GM23248 (cell line): ENCODE measurements at regions not wholly inside any gene's neighbourhood (a gene's known extent, or its start where the extent isn't known, plus 50 kb on each side); places are given as distances from the start of the nearest gene placed in this dataset.

Experiments used
- DNase-seq: peaks from one replicate; pipeline ENCODE4 v3.0.0-alpha.2; 2015
- H2AFZ ChIP-seq: fragments of 200-600 bp; sonication (generic); 2 replicates; pipeline ENCODE4 v1.6.1; 2016; ENCODE audit warnings: antibody characterized with exemption
- H3F3A ChIP-seq: fragments of 200-600 bp; sonication (generic); 2 replicates; pipeline ENCODE4 v1.6.1; 2016; ENCODE audit warnings: mild to moderate bottlenecking, antibody characterized with exemption, mixed run types; ENCODE audit not compliant: insufficient read depth
- H3K27ac ChIP-seq: fragments of 200-600 bp; sonication (generic); 2 replicates; pipeline ENCODE4 v1.5.1; 2016; ENCODE audit warnings: mild to moderate bottlenecking
- H3K27me3 ChIP-seq: fragments of 200-600 bp; sonication (generic); replicated peaks from 2 replicates; pipeline ENCODE4 v1.6.1; 2016; ENCODE audit warnings: mild to moderate bottlenecking; ENCODE audit not compliant: insufficient read depth
- H3K36me3 ChIP-seq: fragments of 200-600 bp; sonication (generic); 2 replicates; pipeline ENCODE4 v1.6.1; 2016; ENCODE audit warnings: low read depth, mild to moderate bottlenecking
- H3K4me1 ChIP-seq: fragments of 200-600 bp; sonication (generic); 2 replicates; pipeline ENCODE4 v1.6.1; 2016; ENCODE audit warnings: mild to moderate bottlenecking; ENCODE audit not compliant: insufficient read depth
- H3K4me2 ChIP-seq: fragments of 200-600 bp; sonication (generic); one replicate; pipeline ENCODE4 v1.6.1; 2016; ENCODE audit warnings: mild to moderate bottlenecking; ENCODE audit not compliant: unreplicated experiment
- H3K4me3 ChIP-seq: fragments of 200-600 bp; sonication (generic); 2 replicates; pipeline ENCODE4 v1.5.1; 2016; ENCODE audit warnings: mild to moderate bottlenecking
- H3K79me2 ChIP-seq: fragments of 200-600 bp; sonication (generic); 2 replicates; pipeline ENCODE4 v1.6.1; 2016; ENCODE audit warnings: mild to moderate bottlenecking; ENCODE audit not compliant: insufficient read depth
- H3K9ac ChIP-seq: fragments of 200-600 bp; sonication (generic); 2 replicates; pipeline ENCODE4 v1.6.1; 2016; ENCODE audit warnings: mild to moderate bottlenecking
- H3K9me2 ChIP-seq: fragments of 200-600 bp; sonication (generic); 2 replicates; pipeline ENCODE4 v1.6.1; 2016; ENCODE audit warnings: mixed run types, mild to moderate bottlenecking, moderate library complexity; ENCODE audit not compliant: insufficient read depth
- H3K9me3 ChIP-seq: fragments of 200-600 bp; sonication (generic); one replicate; pipeline ENCODE4 v1.6.1; 2017; ENCODE audit warnings: low read depth
- H4K20me1 ChIP-seq: fragments of 200-600 bp; sonication (generic); 2 replicates; pipeline ENCODE4 v1.6.0; 2016; ENCODE audit not compliant: insufficient read depth
- EZH2 ChIP-seq: fragments of 200-600 bp; sonication (generic); IDR thresholded peaks from 2 replicates; pipeline ENCODE4 v1.6.1; 2018; ENCODE audit warnings: antibody characterized with exemption, mild to moderate bottlenecking; ENCODE audit not compliant: insufficient read depth, poor library complexity, severe bottlenecking
- EZH2phosphoT487 ChIP-seq: fragments of 200-600 bp; sonication (generic); IDR thresholded peaks from 2 replicates; pipeline ENCODE4 v1.6.1; 2018; ENCODE audit warnings: antibody characterized with exemption, moderate library complexity, mild to moderate bottlenecking, low read depth; ENCODE audit not compliant: insufficient read depth
- WGBS, 2 experiments: methylation state at CpG; one replicate each; pipeline ENCODE4 v1.1.6; 2015 to 2017; ENCODE audit warnings: low lambda C conversion rate in 2 of 2, low coverage in 1 of 2; ENCODE audit errors: missing lambda C conversion rate in 2 of 2; 5-methylcytosine and 5-hydroxymethylcytosine counted together
- in situ Hi-C: fragments of 300-500 bp; cut with MboI; formaldehyde crosslinking; loops from 2 replicates; pipeline ENCODE4 v1.15.0; 2020

DNA sequence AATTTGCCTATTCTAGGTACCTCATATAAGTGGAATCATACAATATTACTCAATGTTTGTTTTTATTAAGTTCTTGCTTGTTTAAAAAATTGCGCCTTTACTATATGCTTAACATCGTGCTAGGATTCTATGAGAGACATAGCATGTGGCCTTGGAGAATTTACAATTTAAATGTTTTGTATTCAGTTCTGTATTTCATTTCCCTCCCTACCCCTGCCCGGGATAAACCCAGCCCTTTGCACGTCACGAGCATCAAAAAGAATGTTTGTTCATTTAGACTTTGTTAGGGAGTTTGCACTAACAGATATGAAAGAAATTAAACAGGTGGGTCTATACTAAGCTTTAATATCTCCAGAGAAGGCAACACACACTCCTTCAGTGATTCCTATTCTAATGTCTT, 75.7 kb downstream of the C18orf54 start:
- H3K4me2 ChIP-seq = no peak overlapping the region
- in situ Hi-C loops = no loop called here
- DNase-seq = no peak

DNA sequence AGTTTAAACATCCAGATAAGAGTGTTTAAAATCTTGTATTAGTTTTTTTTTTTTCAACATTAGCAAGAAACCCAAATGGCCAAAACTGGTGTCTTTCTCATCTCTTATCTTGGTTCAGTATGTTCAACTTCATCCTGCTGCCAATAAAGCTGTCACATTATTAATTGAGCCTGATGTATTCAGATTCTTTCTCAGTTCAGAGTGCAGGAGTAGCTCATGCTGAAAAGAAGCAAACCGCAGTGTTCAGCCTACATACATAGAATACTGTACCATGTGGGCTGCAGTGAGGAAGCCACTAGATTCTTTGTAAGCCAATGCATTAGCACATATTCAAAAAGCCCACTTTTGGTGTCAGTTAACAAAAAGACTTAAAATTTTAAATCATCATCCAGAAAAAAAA, 76.2 kb downstream of the C18orf54 start:
- Histone ChIP-seq H3K4me2 (no peak overlapping the region), H2AFZ (no peak overlapping the region), H3K9me2 (no peaks in the 10 kb centered on the region), H3K36me3 (no peaks in the 10 kb centered on the region), H3K9me3 (no peaks in the 10 kb centered on the region), H3K27ac (no peak overlapping the region), H3K4me3 (no peak overlapping the region), H4K20me1 (no peaks in the 10 kb centered on the region), H3K79me2 (no peaks in the 10 kb centered on the region), H3K4me1 (no peaks in the 10 kb centered on the region), H3F3A (no peaks in the 10 kb centered on the region), H3K9ac (no peak overlapping the region), H3K27me3 (peaks cover 5% of the 10 kb centered on the region; the same call in 1 of the 2 replicates)
- 3 to 7% methylated on average over 1 of the region's 1 CpG for WGBS, 2 experiments
- TF ChIP-seq EZH2 (no peak), EZH2phosphoT487 (no peak)
- DNase-seq = no peak
- in situ Hi-C loops = no loop called here

More for the DNA sequence above, 75.7 kb downstream of the C18orf54 start:
- Histone ChIP-seq H3K4me3 (no peak overlapping the region), H3K4me1 (no peaks in the 10 kb centered on the region), H3K79me2 (no peaks in the 10 kb centered on the region), H3K36me3 (no peaks in the 10 kb centered on the region), H3K9me2 (no peaks in the 10 kb centered on the region), H3K9me3 (no peaks in the 10 kb centered on the region), H3K27me3 (peaks cover 2% of the 10 kb centered on the region; the same call in 1 of the 2 replicates), H4K20me1 (no peaks in the 10 kb centered on the region), H3K27ac (no peak overlapping the region), H3F3A (no peaks in the 10 kb centered on the region), H3K9ac (no peak overlapping the region), H2AFZ (no peak overlapping the region)
- no peak for TF ChIP-seq EZH2phosphoT487
- TF ChIP-seq EZH2 = no peak
- WGBS, 2 experiments = 16 to 20% methylated on average over 5 of the region's 5 CpGs

DNA sequence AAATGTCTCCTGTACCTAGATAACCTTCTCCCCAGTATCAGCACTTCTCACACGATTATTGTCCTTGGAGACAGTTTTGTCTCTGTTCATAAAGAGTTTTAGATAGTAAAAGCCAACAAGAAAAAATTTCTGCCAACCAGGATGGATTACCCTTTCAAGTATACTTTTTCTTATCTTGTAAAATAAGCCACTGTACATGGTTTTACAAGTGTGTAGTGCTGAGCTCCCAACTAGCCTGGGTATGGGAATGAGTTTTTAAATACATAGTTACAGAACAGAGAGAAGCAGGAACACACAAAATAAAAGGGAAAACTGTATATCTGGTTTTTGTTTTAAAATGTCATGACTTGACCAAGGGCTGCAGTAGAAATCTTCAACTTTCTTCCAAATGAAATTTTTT, 76.7 kb downstream of the C18orf54 start:
- 0 to 5% methylated on average over 1 of the region's 1 CpG for WGBS, 2 experiments
- H4K20me1 ChIP-seq = no peaks in the 10 kb centered on the region
- no peak overlapping the region for H2AFZ ChIP-seq
- no peak overlapping the region for H3K4me3 ChIP-seq
- no peak overlapping the region for H3K9ac ChIP-seq
- no peaks in the 10 kb centered on the region for H3K36me3 ChIP-seq
- H3F3A ChIP-seq = no peaks in the 10 kb centered on the region
- no peak overlapping the region for H3K27ac ChIP-seq
- H3K9me2 ChIP-seq = no peaks in the 10 kb centered on the region
- H3K27me3 ChIP-seq = peaks cover 5% of the 10 kb centered on the region; the same call in 1 of the 2 replicates
- in situ Hi-C loops = no loop called here
- no peaks in the 10 kb centered on the region for H3K9me3 ChIP-seq
- DNase-seq = no peak
- H3K4me1 ChIP-seq = no peaks in the 10 kb centered on the region
- H3K79me2 ChIP-seq = no peaks in the 10 kb centered on the region
- no peak for TF ChIP-seq EZH2phosphoT487
- no peak for TF ChIP-seq EZH2
- no peak overlapping the region for H3K4me2 ChIP-seq

DNA sequence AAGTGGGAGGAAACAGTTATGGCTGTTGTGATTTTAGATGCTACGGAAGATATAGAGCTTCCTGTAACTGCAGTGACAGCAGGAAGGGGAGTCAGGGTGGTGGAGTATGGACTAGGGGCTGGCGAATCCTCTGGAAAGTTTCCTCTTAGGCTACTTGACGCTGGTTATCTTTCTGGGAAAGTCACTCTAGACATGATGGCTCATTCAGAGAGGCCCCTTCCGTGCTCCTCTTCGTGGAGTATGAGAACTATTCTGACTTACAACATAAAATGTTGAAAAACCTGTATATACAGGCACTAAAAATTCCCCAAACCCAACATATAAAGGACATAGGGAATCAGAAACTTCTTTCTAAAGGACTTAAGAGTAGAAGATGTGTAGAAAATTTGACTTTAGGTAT, 78.8 kb downstream of the C18orf54 start:
- no peak overlapping the region for H3K27ac ChIP-seq
- no peak for DNase-seq
- in situ Hi-C loops = no loop called here

DNA sequence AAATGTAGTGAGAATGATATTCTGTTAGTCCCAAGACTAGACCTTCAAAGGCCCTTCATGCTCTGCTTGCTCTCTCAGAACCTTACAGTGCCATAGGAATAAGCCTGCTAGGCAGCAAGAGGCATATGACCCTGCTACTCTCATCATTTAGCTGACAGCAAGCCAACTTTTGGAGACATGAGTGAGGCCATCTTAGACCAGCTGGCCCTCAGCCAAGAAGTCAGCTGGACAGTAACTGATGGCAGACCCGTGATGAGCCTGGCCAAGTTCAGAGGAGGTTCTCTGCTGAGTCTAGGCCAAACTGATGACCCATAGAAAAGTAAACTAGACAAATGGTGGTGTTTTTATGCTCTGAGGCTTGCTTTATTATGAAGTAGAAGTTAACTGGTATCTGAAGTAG, 82.6 kb downstream of the C18orf54 start:
- no peak overlapping the region for H3K9ac ChIP-seq
- H3K4me3 ChIP-seq = no peak overlapping the region
- no peaks in the 10 kb centered on the region for H3F3A ChIP-seq
- no peaks in the 10 kb centered on the region for H3K9me2 ChIP-seq
- in situ Hi-C loops = no loop called here
- WGBS, 2 experiments = 12 to 21% methylated on average over 1 of the region's 1 CpG
- H3K4me1 ChIP-seq = no peaks in the 10 kb centered on the region
- H3K27ac ChIP-seq = no peak overlapping the region
- no peak overlapping the region for H2AFZ ChIP-seq
- DNase-seq = no peak
- H3K9me3 ChIP-seq = no peaks in the 10 kb centered on the region
- no peaks in the 10 kb centered on the region for H3K36me3 ChIP-seq
- no peak overlapping the region for H3K4me2 ChIP-seq
- peaks cover 5% of the 10 kb centered on the region; the same call in 1 of the 2 replicates for H3K27me3 ChIP-seq
- no peaks in the 10 kb centered on the region for H4K20me1 ChIP-seq
- TF ChIP-seq EZH2phosphoT487 (no peak), EZH2 (no peak)
- H3K79me2 ChIP-seq = no peaks in the 10 kb centered on the region

More for the DNA sequence above, 78.8 kb downstream of the C18orf54 start:
- no peak for TF ChIP-seq EZH2
- TF ChIP-seq EZH2phosphoT487 = no peak
- H4K20me1 ChIP-seq = no peaks in the 10 kb centered on the region
- H3K4me1 ChIP-seq = no peaks in the 10 kb centered on the region
- H3K27me3 ChIP-seq = peaks cover 5% of the 10 kb centered on the region; the same call in 1 of the 2 replicates
- no peak overlapping the region for H3K9ac ChIP-seq
- H3K4me2 ChIP-seq = no peak overlapping the region
- H3K36me3 ChIP-seq = no peaks in the 10 kb centered on the region
- H3K9me3 ChIP-seq = no peaks in the 10 kb centered on the region
- H3K9me2 ChIP-seq = no peaks in the 10 kb centered on the region
- WGBS, 2 experiments = 41 to 46% methylated on average over 5 of the region's 5 CpGs
- no peaks in the 10 kb centered on the region for H3K79me2 ChIP-seq
- no peak overlapping the region for H2AFZ ChIP-seq
- no peak overlapping the region for H3K4me3 ChIP-seq
- no peaks in the 10 kb centered on the region for H3F3A ChIP-seq
